ENCODE measurements at regions not wholly inside any gene's neighbourhood (a gene's known extent, or its start where the extent isn't known, plus 50 kb on each side); places are given as distances from the start of the nearest gene placed in this dataset.

- TF ChIP-seq EZH2phosphoT487 (IDR thresholded peaks at IDR 0.05; ENCODE audit: borderline replicate concordance, low read length) = no peak
- TF ChIP-seq, protein P1, sequence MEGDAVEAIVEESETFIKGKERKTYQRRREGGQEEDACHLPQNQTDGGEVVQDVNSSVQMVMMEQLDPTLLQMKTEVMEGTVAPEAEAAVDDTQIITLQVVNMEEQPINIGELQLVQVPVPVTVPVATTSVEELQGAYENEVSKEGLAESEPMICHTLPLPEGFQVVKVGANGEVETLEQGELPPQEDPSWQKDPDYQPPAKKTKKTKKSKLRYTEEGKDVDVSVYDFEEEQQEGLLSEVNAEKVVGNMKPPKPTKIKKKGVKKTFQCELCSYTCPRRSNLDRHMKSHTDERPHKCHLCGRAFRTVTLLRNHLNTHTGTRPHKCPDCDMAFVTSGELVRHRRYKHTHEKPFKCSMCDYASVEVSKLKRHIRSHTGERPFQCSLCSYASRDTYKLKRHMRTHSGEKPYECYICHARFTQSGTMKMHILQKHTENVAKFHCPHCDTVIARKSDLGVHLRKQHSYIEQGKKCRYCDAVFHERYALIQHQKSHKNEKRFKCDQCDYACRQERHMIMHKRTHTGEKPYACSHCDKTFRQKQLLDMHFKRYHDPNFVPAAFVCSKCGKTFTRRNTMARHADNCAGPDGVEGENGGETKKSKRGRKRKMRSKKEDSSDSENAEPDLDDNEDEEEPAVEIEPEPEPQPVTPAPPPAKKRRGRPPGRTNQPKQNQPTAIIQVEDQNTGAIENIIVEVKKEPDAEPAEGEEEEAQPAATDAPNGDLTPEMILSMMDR (conservative IDR thresholded peaks at IDR 0.05; ENCODE audit: low read depth, low read length) = no peak
- TF ChIP-seq EZH2 (IDR thresholded peaks at IDR 0.05; ENCODE audit: low read length, unreplicated experiment) = no peak
These were observed 65.4 kb downstream of the SPATA31C2 start for GRCh38 chr9:88072831-88073375.

Measured in PC-3 (cell line).